NK-92 treated with Interleukin-12 subunit alpha and Interleukin-12 subunit beta, amount 100 ng/mL, for 24 hours (cell line): ENCODE measurements at regions not wholly inside any gene's neighbourhood (a gene's known extent, or its start where the extent isn't known, plus 50 kb on each side); places are given as distances from the start of the nearest gene placed in this dataset.

Experiments
- DNase-seq: peaks from one replicate; lab custom pipeline; 2025; lab: John Stamatoyannopoulos, UW

DNA sequence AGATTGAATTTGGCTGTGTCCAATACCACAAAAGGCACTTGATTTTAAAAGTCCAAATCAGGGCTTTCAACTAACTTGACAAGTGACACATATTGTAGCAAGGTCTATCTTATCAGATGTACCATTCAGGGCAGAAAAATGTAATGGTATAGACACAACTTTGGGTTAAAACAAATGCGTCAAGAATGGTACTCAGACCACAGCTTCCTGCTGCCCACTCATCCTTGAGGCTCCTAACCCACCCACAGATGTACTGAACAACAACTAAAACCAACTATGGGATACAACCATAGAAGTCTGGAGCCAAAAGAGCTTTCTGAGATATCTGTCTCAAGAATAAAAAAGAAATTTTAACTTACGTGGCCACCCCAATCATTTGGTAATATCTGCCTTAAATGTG, 105.2 kb downstream of the RBM43 start:
- no peak for DNase-seq

- DNase-seq: no peak
These were observed 108.1 kb downstream of the RBM43 start for GRCh38 chr2:151153601-151154000.

DNA sequence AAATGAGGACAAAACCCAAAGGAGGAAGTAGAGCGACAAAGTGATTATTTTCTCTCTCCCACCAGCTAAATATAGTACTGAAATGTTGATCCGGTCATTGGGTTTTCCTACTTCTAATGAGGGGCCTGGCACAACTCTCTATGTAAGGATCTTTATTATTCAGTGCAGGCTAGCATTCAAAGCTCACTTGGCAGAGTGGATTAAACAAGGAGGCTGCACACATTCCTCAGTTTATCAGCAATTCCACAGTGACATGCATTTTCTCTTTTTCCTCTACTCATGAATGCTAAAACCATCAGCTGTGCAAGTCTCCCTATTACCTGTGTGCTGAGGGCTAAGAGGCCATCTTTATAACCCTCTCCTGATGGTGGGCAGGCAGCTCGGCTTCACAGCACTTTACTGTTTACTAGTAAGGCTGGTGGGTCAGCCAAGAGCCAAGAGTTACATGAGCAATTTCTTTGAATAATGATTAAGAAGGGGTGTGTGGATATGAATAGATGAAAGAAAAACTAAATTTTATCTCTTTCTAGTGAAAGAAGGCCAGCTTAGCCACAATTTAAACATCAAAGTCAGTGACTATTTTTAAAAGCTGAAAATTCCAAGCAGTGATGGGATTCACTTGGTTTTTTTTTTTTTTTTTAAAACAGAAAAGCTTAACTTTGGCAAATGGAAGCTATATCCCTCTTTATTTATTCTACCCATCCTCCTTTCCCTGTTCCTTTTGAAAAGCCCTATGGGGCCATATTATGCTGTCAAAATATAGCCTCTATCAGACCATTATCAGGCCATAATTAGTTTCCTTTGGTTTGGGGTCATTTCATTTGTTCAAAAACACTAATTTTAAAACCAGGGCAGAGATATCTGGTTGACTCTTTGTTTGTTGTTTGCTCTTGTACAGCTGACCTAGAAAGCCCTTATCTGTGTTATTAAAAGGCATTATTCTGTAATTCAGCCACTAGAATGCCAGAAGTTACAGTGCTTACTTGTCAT, 111.0 kb downstream of the RBM43 start:
- DNase-seq: no peak

- DNase-seq: no peak
These were observed 123.2 kb downstream of the RBM43 start for GRCh38 chr2:151138507-151138906.

GRCh38 chr2:151137526-151137925, 124.1 kb downstream of the RBM43 start:
- DNase-seq: no peak

- no peak for DNase-seq
These were observed 141.7 kb downstream of the RBM43 start for GRCh38 chr2:151120011-151120410.

DNA sequence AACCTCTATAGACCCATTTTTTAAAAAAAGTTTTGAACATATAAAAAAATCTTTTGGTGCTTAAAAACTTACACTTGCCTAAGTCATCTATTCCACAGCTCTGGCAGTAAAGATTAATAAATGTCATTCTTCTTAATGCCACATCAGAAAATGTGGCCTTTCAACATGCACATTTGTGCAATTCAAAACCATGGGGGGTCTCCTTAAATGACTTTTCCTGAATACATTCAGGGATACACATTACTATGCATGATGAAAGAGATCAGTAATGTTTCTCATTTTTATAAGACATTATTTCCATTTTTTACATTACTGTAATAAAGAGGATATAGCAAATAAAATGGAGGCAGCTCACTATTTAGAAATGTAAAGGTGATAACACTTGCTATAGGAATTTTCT, 142.3 kb downstream of the RBM43 start:
- DNase-seq: no peak

- DNase-seq: no peak
These were observed 143.4 kb downstream of the RBM43 start for GRCh38 chr2:151118269-151118668.

DNA sequence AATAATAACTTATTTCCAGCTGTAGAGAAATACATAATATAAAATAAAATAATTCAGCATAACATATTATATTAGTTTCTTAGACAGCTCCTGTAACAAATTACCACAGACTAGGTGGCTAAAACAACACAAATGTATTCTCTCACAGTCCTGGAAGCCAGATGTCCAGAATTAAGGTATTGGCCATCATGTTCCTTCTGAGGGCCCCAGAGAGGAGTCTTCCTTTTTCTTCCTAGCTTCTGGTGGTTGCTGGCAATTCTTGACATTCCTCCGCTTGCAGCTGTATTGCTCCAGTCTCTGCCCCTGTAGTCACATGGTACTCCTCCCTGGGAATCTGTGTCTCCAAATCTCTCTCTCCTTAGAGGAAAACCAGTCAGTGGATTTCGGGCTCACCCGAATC, 146.8 kb downstream of the RBM43 start:
- no peak for DNase-seq

DNA sequence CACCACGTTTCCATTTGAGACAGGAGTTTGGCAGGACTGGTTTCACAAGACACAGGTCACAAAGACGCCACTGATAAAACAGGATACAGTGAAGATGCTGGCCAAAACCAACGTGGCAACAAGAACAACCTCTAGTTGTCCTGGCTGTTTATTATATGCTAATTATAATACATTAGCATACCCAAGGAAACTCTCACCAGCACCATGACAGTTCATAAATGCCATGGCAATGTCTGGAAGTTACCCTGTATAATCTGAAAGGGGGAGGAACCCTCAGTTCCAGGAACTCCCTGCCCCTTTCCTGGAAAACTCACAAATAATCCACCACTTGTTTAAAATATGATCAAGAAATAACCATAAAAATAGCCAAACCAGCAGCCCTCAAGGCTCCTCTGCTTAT, 148.3 kb downstream of the RBM43 start:
- no peak for DNase-seq

GRCh38 chr2:151111599-151112278, 149.9 kb downstream of the RBM43 start:
- no peak for DNase-seq

DNA sequence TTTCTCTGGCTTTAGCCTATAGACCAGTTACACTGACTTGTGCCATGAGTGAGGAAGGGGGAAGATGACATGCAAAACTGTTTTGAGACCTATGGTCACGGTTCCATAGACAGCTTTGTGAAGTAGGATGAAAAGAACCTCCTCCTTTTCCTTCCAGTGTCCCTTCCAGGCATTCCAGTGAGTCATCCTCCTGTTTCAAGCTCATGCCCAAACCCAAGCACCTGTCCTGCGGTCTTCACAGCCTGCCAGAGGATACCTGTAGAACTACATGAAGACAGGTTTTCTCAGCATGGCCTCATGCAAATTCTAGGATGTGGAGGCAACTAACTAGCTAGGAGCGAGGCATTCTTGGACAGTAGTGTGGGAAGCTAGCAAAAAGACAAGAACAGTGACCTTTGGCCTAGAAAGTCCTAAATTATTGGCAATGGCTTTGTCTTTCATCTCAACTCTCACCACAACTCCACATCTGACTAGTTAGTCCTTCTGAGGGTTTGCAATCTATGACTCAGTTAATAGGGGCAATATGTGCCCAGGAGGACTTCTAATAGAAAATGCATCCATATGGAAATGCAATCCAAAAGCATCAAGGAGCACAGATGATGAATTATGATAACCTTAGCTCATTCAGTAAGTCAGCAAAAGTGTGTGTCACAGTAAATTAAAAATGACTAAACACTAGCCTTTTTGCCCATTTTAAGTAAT, 154.7 kb downstream of the RBM43 start:
- no peak for DNase-seq

DNA sequence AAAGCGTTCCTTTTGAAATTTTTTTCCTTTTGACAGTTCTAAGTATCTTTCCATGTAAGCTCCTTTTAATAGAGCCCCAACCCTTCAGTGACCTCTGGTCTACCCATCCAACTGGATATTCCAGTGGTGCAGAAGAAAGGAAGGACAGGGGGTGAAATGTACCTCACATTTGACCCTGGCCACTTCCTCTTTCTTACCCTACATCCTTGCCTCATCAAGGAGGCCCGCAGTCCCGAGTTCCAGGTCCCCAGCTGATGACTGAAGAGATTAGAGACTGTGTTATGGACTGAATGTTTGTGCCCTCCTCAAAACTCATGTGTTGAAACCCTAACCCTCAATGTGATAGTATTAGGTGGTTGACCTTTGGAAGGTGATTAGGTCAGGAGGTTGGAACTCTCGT, 158.1 kb downstream of the RBM43 start:
- DNase-seq: no peak

- no peak for DNase-seq
These were observed 159.4 kb downstream of the RBM43 start for GRCh38 chr2:151102226-151102625.

- no peak for DNase-seq
These were observed 162.8 kb downstream of the RBM43 start for GRCh38 chr2:151098841-151099240.

DNA sequence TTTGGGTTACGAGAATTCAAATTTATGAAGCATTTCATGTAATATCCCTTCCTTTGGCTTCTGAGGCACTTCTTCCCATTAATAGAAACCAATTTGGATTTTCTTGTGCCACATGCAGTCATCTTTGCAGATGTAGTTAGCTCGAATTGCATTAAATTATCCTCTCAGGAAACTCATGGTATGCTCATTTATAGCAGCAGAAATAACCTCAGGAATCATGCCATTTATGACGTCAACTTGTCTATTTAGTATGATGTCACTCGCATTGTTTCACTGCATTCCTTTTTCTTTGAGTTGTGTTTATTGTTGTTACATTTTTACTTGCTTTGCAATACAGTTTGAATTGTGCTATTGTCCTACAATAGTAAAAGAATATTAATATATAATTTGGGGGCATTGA, 163.8 kb downstream of the RBM43 start:
- no peak for DNase-seq

- DNase-seq: no peak
These were observed 164.5 kb downstream of the RBM43 start for GRCh38 chr2:151097128-151097527.

GRCh38 chr2:151096235-151096634, 165.4 kb downstream of the RBM43 start:
- no peak for DNase-seq

DNA sequence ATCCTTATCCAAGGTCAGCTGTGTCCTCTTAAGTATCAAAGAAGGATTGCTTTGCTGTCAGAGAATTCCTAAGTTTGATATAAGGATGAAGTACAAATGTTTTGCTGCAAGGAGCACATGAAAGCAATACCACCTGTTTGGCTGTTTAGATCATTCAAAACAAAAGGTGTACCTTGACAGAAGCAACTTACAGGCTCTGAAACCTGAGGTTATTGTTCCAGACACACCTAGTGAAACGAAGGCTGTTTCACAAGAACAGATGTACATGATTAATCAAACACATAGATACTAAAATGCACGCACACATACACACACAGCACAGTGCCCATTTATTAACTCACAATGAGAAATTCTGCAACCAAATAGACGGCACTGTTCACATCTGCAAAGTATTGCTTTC, 166.2 kb downstream of the RBM43 start:
- DNase-seq: no peak

DNA sequence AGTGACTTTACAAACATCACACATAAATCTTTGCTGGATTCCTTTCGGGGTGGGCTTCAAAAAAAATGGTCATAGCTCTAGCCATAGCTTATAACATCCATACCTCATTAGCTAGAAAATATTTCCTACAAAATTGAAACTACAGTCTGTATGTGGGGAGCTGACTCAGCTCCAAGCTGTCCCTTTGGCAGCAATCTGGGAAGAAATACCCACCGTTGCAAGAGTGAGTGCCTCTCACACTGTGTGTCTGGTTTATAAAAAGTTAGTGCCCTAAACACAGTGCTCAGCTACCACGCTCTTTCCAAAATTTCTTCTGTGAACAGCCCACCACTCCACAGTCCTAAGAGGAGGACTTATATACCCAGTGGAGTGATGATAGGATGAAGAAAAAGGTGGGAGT, 170.1 kb downstream of the RBM43 start:
- no peak for DNase-seq

DNA sequence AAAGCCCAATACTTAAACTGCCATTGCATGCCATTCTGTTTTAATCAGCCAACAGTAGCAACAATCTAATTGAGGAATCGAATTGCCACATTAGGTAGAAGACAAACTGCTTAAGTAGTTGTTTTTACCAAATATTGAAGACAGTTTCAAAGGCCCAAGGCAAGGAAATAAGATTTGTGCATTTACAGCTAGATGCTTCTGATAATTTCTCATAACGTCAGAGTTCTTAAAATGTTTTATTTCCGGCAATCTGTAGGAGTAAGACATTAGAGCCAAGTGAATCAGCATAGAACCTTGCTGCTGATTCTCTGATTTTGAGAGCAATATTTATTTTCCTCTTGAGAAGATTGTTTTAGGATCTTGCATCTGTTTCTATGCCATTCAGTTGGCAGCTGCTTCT, 174.3 kb downstream of the RBM43 start:
- DNase-seq: no peak

DNA sequence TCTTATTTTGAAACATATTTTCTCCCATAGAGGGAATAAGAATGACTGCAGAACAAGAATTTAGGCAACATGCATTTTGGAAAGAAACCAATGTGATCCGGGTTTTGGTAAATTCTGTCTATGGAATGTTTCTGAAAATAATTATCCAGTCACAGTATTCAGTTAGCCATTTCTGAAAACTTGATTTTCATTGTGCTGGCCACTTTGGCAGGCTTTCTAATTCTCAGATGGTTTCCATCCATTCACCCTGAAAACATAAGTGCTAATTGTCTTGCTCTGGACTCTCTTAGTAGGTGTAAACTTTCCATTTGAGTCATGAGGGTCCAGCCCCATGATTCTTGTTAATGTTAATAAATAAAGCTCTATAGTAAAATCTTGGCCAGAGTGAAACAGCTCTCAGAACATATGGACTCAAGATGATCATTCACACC, 176.5 kb downstream of the RBM43 start:
- no peak for DNase-seq
